H1 (cell line): ENCODE measurements at regions not wholly inside any gene's neighbourhood (a gene's known extent, or its start where the extent isn't known, plus 50 kb on each side); places are given as distances from the start of the nearest gene placed in this dataset.
A peak's percentile ranks its signal among the peaks of the same experiment; 100 is the strongest.

ENCODE experiments used
- CTCF ChIA-PET: fragments of 300-600 bp; sonication (Branson Sonifier 250); formaldehyde crosslinking; loops from one replicate; lab custom pipeline; 2021; ENCODE audit not compliant: partially characterized antibody; lab: Charles Lee
- POLR2A ChIA-PET: fragments of 300-600 bp; sonication (Branson Sonifier 250); formaldehyde crosslinking; loops from one replicate; lab custom pipeline; 2021; ENCODE audit warnings: inconsistent platforms; ENCODE audit not compliant: partially characterized antibody; lab: Charles Lee
- DNase-seq, 2 experiments: peaks; one replicate each; pipeline versions ENCODE4 v3.0.0 to v3.0.0-alpha.2; 2010 to 2022; ENCODE audit warnings: low spot score in 2 of 2, low read depth in 1 of 2, mixed read lengths in 1 of 2
- FAIRE-seq: peaks from 2 replicates; lab custom pipeline; 2011; peaks lifted over from hg19 to GRCh38; lab: Jason Lieb, UNC
- H2AFZ ChIP-seq: 2 replicates; pipeline ENCODE4 v1.8.1; 2012; ENCODE audit warnings: low read length, inconsistent platforms
- H2AK5ac ChIP-seq: 2 replicates; pipeline ENCODE4 v1.6.1; 2013; ENCODE audit warnings: low read depth, low read length
- H2BK120ac ChIP-seq: replicated peaks from 2 replicates; pipeline ENCODE3; 2013; ENCODE audit warnings: low read depth, low read length, inconsistent platforms
- H2BK12ac ChIP-seq: 2 replicates; pipeline ENCODE4 v1.6.1; 2013; ENCODE audit warnings: low read depth, low read length
- H2BK15ac ChIP-seq: 2 replicates; pipeline ENCODE4 v1.6.1; 2013; ENCODE audit warnings: low read length
- H2BK20ac ChIP-seq: 2 replicates; pipeline ENCODE4 v1.6.1; 2013; ENCODE audit warnings: low read length
- H2BK5ac ChIP-seq: 2 replicates; pipeline ENCODE4 v1.6.1; 2013; ENCODE audit warnings: low read depth, low read length
- H3K14ac ChIP-seq: 2 replicates; pipeline ENCODE4 v1.6.1; 2013; ENCODE audit warnings: inconsistent platforms; ENCODE audit not compliant: insufficient read length
- H3K18ac ChIP-seq: 2 replicates; pipeline ENCODE4 v1.6.1; 2013; ENCODE audit warnings: low read length; ENCODE audit errors: extremely low read depth
- H3K23ac ChIP-seq: 2 replicates; pipeline ENCODE4 v1.6.1; 2013; ENCODE audit warnings: inconsistent platforms; ENCODE audit not compliant: insufficient read length
- H3K23me2 ChIP-seq: 2 replicates; pipeline ENCODE4 v1.6.1; 2013; ENCODE audit warnings: low read depth, low read length
- H3K27ac ChIP-seq: 2 replicates; pipeline ENCODE4 v1.6.1; 2011; ENCODE audit warnings: low read depth, low read length, inconsistent platforms
- H3K27me3 ChIP-seq, 4 experiments: replicated peaks in 1 of 4; 1 replicate in 1 of 4; 2 replicates in 3 of 4; pipeline versions ENCODE4 v1.6.1 to v1.8.1; 2011 to 2013; ENCODE audit warnings: low read length in 3 of 4, mild to moderate bottlenecking in 3 of 4, inconsistent platforms in 2 of 4, mixed read lengths in 2 of 4, moderate library complexity in 1 of 4; ENCODE audit not compliant: control insufficient read depth in 3 of 4, insufficient read depth in 3 of 4; ENCODE audit errors: extremely low read depth in 1 of 4
- H3K36me3 ChIP-seq, 4 experiments: 2 replicates each; pipeline versions ENCODE4 v1.6.1 to v1.8.1; 2011 to 2013; ENCODE audit warnings: mild to moderate bottlenecking in 4 of 4, low read length in 3 of 4, moderate library complexity in 2 of 4, control low read depth in 1 of 4, inconsistent platforms in 1 of 4; ENCODE audit not compliant: insufficient read depth in 4 of 4, control insufficient read depth in 2 of 4
- H3K4ac ChIP-seq: replicated peaks from 2 replicates; pipeline ENCODE3; 2013; ENCODE audit warnings: low read length, low read depth, mixed read lengths, inconsistent platforms; ENCODE audit not compliant: insufficient read length
- H3K4me1 ChIP-seq, 4 experiments: replicated peaks in 1 of 4; 1 replicate in 1 of 4; 2 replicates in 3 of 4; pipeline versions ENCODE4 v1.6.1 to v1.8.1; 2011 to 2013; ENCODE audit warnings: low read length in 3 of 4, inconsistent platforms in 2 of 4, mixed read lengths in 1 of 4; ENCODE audit not compliant: insufficient read depth in 4 of 4, control insufficient read depth in 3 of 4
- H3K4me2 ChIP-seq, 2 experiments: 2 replicates each; pipeline versions ENCODE4 v1.6.1 to v1.8.1; 2011 to 2013; ENCODE audit warnings: low read depth in 2 of 2, low read length in 2 of 2, control low read depth in 1 of 2, inconsistent platforms in 1 of 2, mild to moderate bottlenecking in 1 of 2; ENCODE audit not compliant: insufficient read depth in 1 of 2
- H3K4me3 ChIP-seq, 4 experiments: fragments of 200-600, 300-600 bp in 1 of 4; sonication (generic), shearing (Covaris generic), sonication (Bioruptor Twin) in 1 of 4; 2 replicates each; pipeline versions ENCODE4 v1.5.1 to v1.8.1; 2011 to 2016; ENCODE audit warnings: low read length in 4 of 4, low read depth in 3 of 4, control low read depth in 2 of 4, inconsistent platforms in 2 of 4, mild to moderate bottlenecking in 2 of 4, mixed read lengths in 1 of 4, moderate library complexity in 1 of 4; ENCODE audit not compliant: insufficient read depth in 2 of 4; ENCODE audit errors: extremely low read depth in 1 of 4
- H3K56ac ChIP-seq: replicated peaks from 2 replicates; pipeline ENCODE3; 2013; ENCODE audit warnings: low read depth, mild to moderate bottlenecking, mixed read lengths, low read length, inconsistent platforms; ENCODE audit not compliant: insufficient read length
- H3K79me1 ChIP-seq: 2 replicates; pipeline ENCODE4 v1.6.1; 2013; ENCODE audit warnings: low read depth, low read length, control low read depth
- H3K79me2 ChIP-seq, 2 experiments: 2 replicates each; pipeline versions ENCODE4 v1.6.1 to v1.8.1; 2012 to 2013; ENCODE audit warnings: low read length in 2 of 2, mild to moderate bottlenecking in 2 of 2, inconsistent platforms in 1 of 2; ENCODE audit not compliant: insufficient read depth in 2 of 2, control insufficient read depth in 1 of 2
- H3K9ac ChIP-seq, 4 experiments: replicated peaks in 1 of 4; 1 replicate in 1 of 4; 2 replicates in 3 of 4; pipeline versions ENCODE4 v1.6.1 to v1.8.1; 2011 to 2013; ENCODE audit warnings: low read depth in 3 of 4, low read length in 3 of 4, control low read depth in 2 of 4, mild to moderate bottlenecking in 2 of 4, moderate library complexity in 2 of 4, inconsistent platforms in 1 of 4; ENCODE audit errors: extremely low read depth in 1 of 4
- H3K9me3 ChIP-seq, 2 experiments: 2 replicates each; pipeline versions ENCODE4 v1.6.1 to v1.8.1; 2012 to 2013; ENCODE audit warnings: mild to moderate bottlenecking in 2 of 2, moderate library complexity in 2 of 2, control low read depth in 1 of 2, inconsistent platforms in 1 of 2, low read depth in 1 of 2, low read length in 1 of 2, mixed read lengths in 1 of 2; ENCODE audit not compliant: insufficient read depth in 2 of 2
- H4K20me1 ChIP-seq, 2 experiments: replicated peaks in 1 of 2; 2 replicates each; pipeline versions ENCODE3 to v1.8.1; 2011 to 2013; ENCODE audit warnings: inconsistent platforms in 2 of 2, low read length in 2 of 2, mild to moderate bottlenecking in 1 of 2; ENCODE audit not compliant: insufficient read depth in 2 of 2, control insufficient read depth in 1 of 2
- H4K5ac ChIP-seq: 2 replicates; pipeline ENCODE4 v1.6.1; 2013; ENCODE audit warnings: low read length, low read depth, mixed read lengths, inconsistent platforms; ENCODE audit not compliant: insufficient read length
- H4K8ac ChIP-seq: 2 replicates; pipeline ENCODE4 v1.8.0; 2013; ENCODE audit warnings: mild to moderate bottlenecking, moderate library complexity, low read length, inconsistent platforms; ENCODE audit not compliant: insufficient read depth; ENCODE audit errors: extremely low read depth
- H4K91ac ChIP-seq: replicated peaks from 2 replicates; pipeline ENCODE3; 2013; ENCODE audit warnings: low read length, mixed read lengths, inconsistent platforms; ENCODE audit not compliant: insufficient read length
- ASH2L ChIP-seq: fragments of 200-600, 300-600 bp; sonication (generic); IDR thresholded peaks from one replicate; pipeline ENCODE4 v1.7.1; 2017; ENCODE audit warnings: low read length
- CREB1 ChIP-seq: IDR thresholded peaks from 2 replicates; pipeline ENCODE4 v1.6.1; 2012; ENCODE audit warnings: inconsistent platforms
- CTCF ChIP-seq, 3 experiments: IDR thresholded peaks; 1 replicate in 2 of 3; 2 replicates in 1 of 3; pipeline versions ENCODE4 v1.5.1 to v1.6.1; 2011; ENCODE audit warnings: low read length in 3 of 3, mild to moderate bottlenecking in 3 of 3, inconsistent platforms in 2 of 3, low read depth in 1 of 3, moderate library complexity in 1 of 3; ENCODE audit not compliant: insufficient read depth in 1 of 3; ENCODE audit errors: control extremely low read depth in 1 of 3
- GABPA ChIP-seq: IDR thresholded peaks from 2 replicates; pipeline ENCODE4 v1.6.1; 2011; ENCODE audit warnings: mild to moderate bottlenecking, low read length, moderate library complexity, borderline replicate concordance; ENCODE audit not compliant: insufficient read depth
- HDAC6 ChIP-seq: IDR thresholded peaks from one replicate; pipeline ENCODE4 v1.7.1; 2012; ENCODE audit warnings: low read depth, mild to moderate bottlenecking, inconsistent platforms, low read length, moderate library complexity
- POU5F1 ChIP-seq: IDR thresholded peaks from 2 replicates; pipeline ENCODE4 v1.6.1; 2011; ENCODE audit warnings: low read depth, mild to moderate bottlenecking, low read length, moderate library complexity
- SP4 ChIP-seq: IDR thresholded peaks from 2 replicates; pipeline ENCODE4 v1.6.1; 2012; ENCODE audit warnings: low read length, inconsistent platforms
- TAF1 ChIP-seq: IDR thresholded peaks from 2 replicates; pipeline ENCODE4 v1.6.1; 2011; ENCODE audit warnings: mild to moderate bottlenecking, low read depth, low read length
- ZNF274 ChIP-seq: IDR thresholded peaks from 2 replicates; pipeline ENCODE4 v1.7.0; 2012; ENCODE audit warnings: low read length, borderline replicate concordance; ENCODE audit errors: extremely low read depth
- WGBS, 2 experiments: shearing (Covaris generic) in 1 of 2; methylation state at CpG; one replicate each; pipeline versions ENCODE4 v1.1.6 to v1.1.7; 2013 to 2015; ENCODE audit warnings: low lambda C conversion rate in 2 of 2, mixed read lengths in 2 of 2, inconsistent platforms in 1 of 2, low coverage in 1 of 2, missing lambda C conversion rate in 1 of 2; ENCODE audit not compliant: insufficient replicate concordance in 2 of 2, insufficient coverage in 1 of 2, insufficient read length in 1 of 2; ENCODE audit errors: extremely low coverage in 1 of 2, missing lambda C conversion rate in 1 of 2; 5-methylcytosine and 5-hydroxymethylcytosine counted together
- TF ChIP-seq, protein P1 (sequence below): IDR thresholded peaks from 2 replicates; pipeline ENCODE4 v1.6.1; 2012; ENCODE audit warnings: low read length, inconsistent platforms

- no peaks in the 10 kb centered on the region for H3K79me1 ChIP-seq
- no peaks in the 10 kb centered on the region for H3K79me2 ChIP-seq
- H2BK20ac ChIP-seq = peak overlapping the region; percentile 76; the same call in 1 of the 2 replicates
- no peak overlapping the region for H4K5ac ChIP-seq
- H3K9ac ChIP-seq = no peak overlapping the region
- H3K14ac ChIP-seq = no peak overlapping the region
- ChIA-PET POLR2A (interaction anchor here (0.9 to 1.3 kb wide), 4 partner anchors 9 to 15 kb away, joined by 3 to 7 read pairs (median 4); no protein-coding TSS in a partner anchor), CTCF (interaction anchor here (0.8 kb wide), 1 partner anchor 14 kb away, joined by 3 read pairs; no protein-coding TSS in a partner anchor)
- H3K56ac ChIP-seq = no peak overlapping the region
- H3K23me2 ChIP-seq = peaks cover 5% of the 10 kb centered on the region; the same call in 1 of the 2 replicates
- 0 out of 2 replicates have a peak overlapping the region, but pooled peaks have one; percentile 44 for H2BK12ac ChIP-seq
- WGBS, 2 experiments = 70% methylated on average over 8 of the region's 8 CpGs; no CpG with 5 or more reads in 1 of the 2 experiments
- peak overlapping the region; percentile 71 for H4K91ac ChIP-seq
- H4K8ac ChIP-seq = no peak overlapping the region
- peak overlapping the region; percentile 44 for H2BK120ac ChIP-seq
- peak overlapping the region; percentile 88 for H3K4ac ChIP-seq
- H3K4me3 ChIP-seq = no peak overlapping the region; a peak in 1 of 8 replicates
- FAIRE-seq (no peak), DNase-seq (no peak)
- H2AFZ ChIP-seq = no peak overlapping the region
- no peaks in the 10 kb centered on the region for H3K27me3 ChIP-seq
- no peak overlapping the region for H2BK15ac ChIP-seq
- H3K27ac ChIP-seq = no peak overlapping the region; the same call in 1 of the 2 replicates
- H3K4me2 ChIP-seq = peak overlapping the region in 1 of 2 experiments; percentile 51; a peak in 2 of 4 replicates
- H3K36me3 ChIP-seq = no peaks in the 10 kb centered on the region
- peak overlapping the region; percentile 81 for H3K18ac ChIP-seq
- no peak overlapping the region for H3K23ac ChIP-seq
- no peak overlapping the region for H2AK5ac ChIP-seq
- H3K9me3 ChIP-seq = no peaks in the 10 kb centered on the region
- peaks cover 0 to 17% (median 17%) of the 10 kb centered on the region in 4 experiments; a peak in 5 of 7 replicates for H3K4me1 ChIP-seq
- peak overlapping the region; percentile 94 for H2BK5ac ChIP-seq
- H4K20me1 ChIP-seq = no peaks in the 10 kb centered on the region
- TF ChIP-seq GABPA (no peak), POU5F1 (no peak), SP4 (no peak), ZNF274 (no peak), ASH2L (no peak), CTCF (IDR thresholded peaks at IDR 0.05; ENCODE audit: control extremely low read depth in 1 of 3, insufficient read depth in 1 of 3, low read depth in 1 of 3, low read length in 3 of 3) (no peak), HDAC6 (no peak), CREB1 (no peak), TAF1 (no peak)
- TF ChIP-seq, protein P1, sequence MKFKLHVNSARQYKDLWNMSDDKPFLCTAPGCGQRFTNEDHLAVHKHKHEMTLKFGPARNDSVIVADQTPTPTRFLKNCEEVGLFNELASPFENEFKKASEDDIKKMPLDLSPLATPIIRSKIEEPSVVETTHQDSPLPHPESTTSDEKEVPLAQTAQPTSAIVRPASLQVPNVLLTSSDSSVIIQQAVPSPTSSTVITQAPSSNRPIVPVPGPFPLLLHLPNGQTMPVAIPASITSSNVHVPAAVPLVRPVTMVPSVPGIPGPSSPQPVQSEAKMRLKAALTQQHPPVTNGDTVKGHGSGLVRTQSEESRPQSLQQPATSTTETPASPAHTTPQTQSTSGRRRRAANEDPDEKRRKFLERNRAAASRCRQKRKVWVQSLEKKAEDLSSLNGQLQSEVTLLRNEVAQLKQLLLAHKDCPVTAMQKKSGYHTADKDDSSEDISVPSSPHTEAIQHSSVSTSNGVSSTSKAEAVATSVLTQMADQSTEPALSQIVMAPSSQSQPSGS = no peak
These were observed 72.2 kb upstream of the FICD start for GRCh38 chr12:108442910-108443309.
